Stomach (tissue), 4 donors: ENCODE measurements at regions not wholly inside any gene's neighbourhood (a gene's known extent, or its start where the extent isn't known, plus 50 kb on each side); places are given as distances from the start of the nearest gene placed in this dataset.

Experiments used
- CTCF ChIP-seq, 7 experiments: fragments of 450-650 bp in 4 of 7; fragments of 200-600 bp in 3 of 7; sonication (generic) in 3 of 7; IDR thresholded peaks; one replicate each; pipeline ENCODE4 v1.5.1; 2016 to 2019; ENCODE audit warnings: antibody characterized with exemption in 7 of 7, control low read depth in 2 of 7, mild to moderate bottlenecking in 1 of 7
- POLR2A ChIP-seq, 4 donors: fragments of 450-650 bp; IDR thresholded peaks; one replicate each; pipeline ENCODE4 v1.6.1; 2016; ENCODE audit warnings: antibody characterized with exemption in 4 of 4, control low read depth in 2 of 4, mild to moderate bottlenecking in 1 of 4, moderate library complexity in 1 of 4

GRCh38 chr13:90884066-90884465 lies 463.4 kb upstream of the MIR17HG start:
- TF ChIP-seq CTCF (IDR thresholded peaks at IDR 0.05): no peak
- TF ChIP-seq POLR2A (IDR thresholded peaks at IDR 0.05): no peak
